ENCODE measurements at regions not wholly inside any gene's neighbourhood (a gene's known extent, or its start where the extent isn't known, plus 50 kb on each side); places are given as distances from the start of the nearest gene placed in this dataset.

DNA sequence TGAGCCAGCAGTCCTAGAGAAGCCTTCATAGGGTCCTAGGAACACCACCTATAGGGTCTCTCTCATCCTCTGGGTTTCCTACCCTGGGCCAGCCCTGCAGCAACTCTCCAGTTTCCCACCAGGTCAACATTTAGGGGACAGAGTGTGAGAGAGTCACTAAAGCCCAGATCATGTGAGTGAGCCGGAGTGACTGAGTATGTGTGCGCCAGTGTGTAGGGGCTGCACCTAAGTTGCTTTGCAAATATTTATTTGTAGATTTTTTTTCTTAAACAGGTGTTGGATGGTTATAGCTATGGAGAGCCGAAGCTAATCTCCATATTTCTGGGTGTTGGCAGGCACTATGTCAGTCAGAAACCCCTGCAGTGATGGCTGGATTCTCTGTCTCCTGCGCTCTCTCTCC, 232.5 kb upstream of the NCAM1 start:
- no peaks in the 10 kb centered on the region for H3K4me1 ChIP-seq
- H3K36me3 ChIP-seq (ENCODE audit: low read depth, missing control alignments) = no peaks in the 10 kb centered on the region
- no peak overlapping the region for H3K27ac ChIP-seq
- TF ChIP-seq, protein P1, sequence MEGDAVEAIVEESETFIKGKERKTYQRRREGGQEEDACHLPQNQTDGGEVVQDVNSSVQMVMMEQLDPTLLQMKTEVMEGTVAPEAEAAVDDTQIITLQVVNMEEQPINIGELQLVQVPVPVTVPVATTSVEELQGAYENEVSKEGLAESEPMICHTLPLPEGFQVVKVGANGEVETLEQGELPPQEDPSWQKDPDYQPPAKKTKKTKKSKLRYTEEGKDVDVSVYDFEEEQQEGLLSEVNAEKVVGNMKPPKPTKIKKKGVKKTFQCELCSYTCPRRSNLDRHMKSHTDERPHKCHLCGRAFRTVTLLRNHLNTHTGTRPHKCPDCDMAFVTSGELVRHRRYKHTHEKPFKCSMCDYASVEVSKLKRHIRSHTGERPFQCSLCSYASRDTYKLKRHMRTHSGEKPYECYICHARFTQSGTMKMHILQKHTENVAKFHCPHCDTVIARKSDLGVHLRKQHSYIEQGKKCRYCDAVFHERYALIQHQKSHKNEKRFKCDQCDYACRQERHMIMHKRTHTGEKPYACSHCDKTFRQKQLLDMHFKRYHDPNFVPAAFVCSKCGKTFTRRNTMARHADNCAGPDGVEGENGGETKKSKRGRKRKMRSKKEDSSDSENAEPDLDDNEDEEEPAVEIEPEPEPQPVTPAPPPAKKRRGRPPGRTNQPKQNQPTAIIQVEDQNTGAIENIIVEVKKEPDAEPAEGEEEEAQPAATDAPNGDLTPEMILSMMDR (IDR thresholded peaks at IDR 0.05) = no peak
- TF ChIP-seq POLR2A (IDR thresholded peaks at IDR 0.05) = no peak
- intact Hi-C loops (cut with DNase I; ENCODE audit: low total_unique reads) = no loop called here
- DNase-seq = no peak
- no peak overlapping the region for H3K4me3 ChIP-seq
- H3K27me3 ChIP-seq = no peaks in the 10 kb centered on the region
- WGBS, 2 donors = 88 to 94% methylated on average over 4 of the region's 4 CpGs
- H3K9me3 ChIP-seq = no peaks in the 10 kb centered on the region

- no peaks in the 10 kb centered on the region for H3K9me3 ChIP-seq
- WGBS, 2 donors = 49 to 54% methylated on average over 5 of the region's 5 CpGs
Measured at GRCh38 chr11:112730591-112730990, 230.6 kb upstream of the NCAM1 start.

DNA sequence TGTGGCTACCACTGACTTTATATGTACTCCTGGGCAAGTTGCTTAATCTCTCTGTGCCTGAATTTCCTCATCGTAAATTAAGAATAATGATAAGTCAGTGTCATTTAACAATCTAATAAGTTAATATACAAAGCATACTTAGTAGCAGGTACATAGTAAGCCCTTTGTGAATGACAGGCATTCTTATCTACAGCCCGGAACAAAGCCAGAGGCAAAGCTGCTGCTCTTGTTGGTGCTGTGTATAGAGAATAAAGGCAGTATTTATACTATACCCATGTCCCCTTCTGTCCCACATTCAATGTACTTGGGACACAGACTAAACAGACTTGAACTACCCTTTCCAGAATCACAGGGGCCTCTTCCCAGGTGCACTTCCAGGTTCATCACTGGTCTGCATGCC, 229.7 kb upstream of the NCAM1 start:
- Histone ChIP-seq H3K4me3 (no peak overlapping the region), H3K27me3 (no peaks in the 10 kb centered on the region), H3K27ac (no peak overlapping the region), H3K9me3 (no peaks in the 10 kb centered on the region), H3K36me3 (ENCODE audit: low read depth, missing control alignments) (no peaks in the 10 kb centered on the region), H3K4me1 (no peaks in the 10 kb centered on the region)
- TF ChIP-seq, protein P1 (IDR thresholded peaks at IDR 0.05) = no peak
- no peak for TF ChIP-seq POLR2A (IDR thresholded peaks at IDR 0.05)
- WGBS, 2 donors = 60 to 79% methylated on average over 2 of the region's 2 CpGs
- DNase-seq = no peak
- intact Hi-C loops (cut with DNase I; ENCODE audit: low total_unique reads) = no loop called here

More at GRCh38 chr11:112730591-112730990, 230.6 kb upstream of the NCAM1 start:
- DNase-seq = no peak
- intact Hi-C loops (cut with DNase I; ENCODE audit: low total_unique reads) = no loop called here
- Histone ChIP-seq H3K4me3 (no peak overlapping the region), H3K36me3 (ENCODE audit: low read depth, missing control alignments) (no peaks in the 10 kb centered on the region), H3K27me3 (no peaks in the 10 kb centered on the region), H3K4me1 (no peaks in the 10 kb centered on the region), H3K27ac (no peak overlapping the region)
- TF ChIP-seq, protein P1 (IDR thresholded peaks at IDR 0.05) = no peak
- no peak for TF ChIP-seq POLR2A (IDR thresholded peaks at IDR 0.05)

- DNase-seq = no peak
- WGBS, 2 donors = 80 to 81% methylated on average over 3 to 4 of the region's 4 CpGs
- Histone ChIP-seq H3K4me3 (no peak overlapping the region), H3K27me3 (no peaks in the 10 kb centered on the region), H3K27ac (no peak overlapping the region), H3K4me1 (no peaks in the 10 kb centered on the region), H3K36me3 (ENCODE audit: low read depth, missing control alignments) (no peaks in the 10 kb centered on the region), H3K9me3 (no peaks in the 10 kb centered on the region)
- TF ChIP-seq, protein P1 (IDR thresholded peaks at IDR 0.05) = no peak
- TF ChIP-seq POLR2A (IDR thresholded peaks at IDR 0.05) = no peak
- intact Hi-C loops (cut with DNase I; ENCODE audit: low total_unique reads) = no loop called here
Measured at GRCh38 chr11:112732031-112732430, 229.2 kb upstream of the NCAM1 start.

- Histone ChIP-seq H3K36me3 (ENCODE audit: low read depth, missing control alignments) (no peaks in the 10 kb centered on the region), H3K27me3 (no peaks in the 10 kb centered on the region), H3K4me1 (no peaks in the 10 kb centered on the region), H3K9me3 (no peaks in the 10 kb centered on the region), H3K4me3 (no peak overlapping the region), H3K27ac (no peak overlapping the region)
- intact Hi-C loops (cut with DNase I; ENCODE audit: low total_unique reads) = no loop called here
- peak; percentile 43 for DNase-seq
- 5 to 27% methylated on average over 3 of the region's 3 CpGs for WGBS, 2 donors
- TF ChIP-seq, protein P1 (IDR thresholded peaks at IDR 0.05) = no peak
- no peak for TF ChIP-seq POLR2A (IDR thresholded peaks at IDR 0.05)
Measured at GRCh38 chr11:112734207-112734606, 227.0 kb upstream of the NCAM1 start.

Measured in testis (tissue), 2 donors.